C4-2B (cell line): ENCODE measurements at regions not wholly inside any gene's neighbourhood (a gene's known extent, or its start where the extent isn't known, plus 50 kb on each side); places are given as distances from the start of the nearest gene placed in this dataset.

ENCODE experiments used
- H3K27ac ChIP-seq: fragments of 450-650 bp; 2 replicates; pipeline ENCODE4 v1.5.1; 2017
- CTCF ChIP-seq: fragments of 450-650 bp; conservative IDR thresholded peaks from 2 replicates; pipeline ENCODE4 v1.5.1; 2017; ENCODE audit warnings: mild to moderate bottlenecking
- ZFX ChIP-seq: fragments of 450-650 bp; IDR thresholded peaks from 2 replicates; pipeline ENCODE4 v1.6.1; 2017

- TF ChIP-seq ZFX, result no peak
- no peak for TF ChIP-seq CTCF
- H3K27ac ChIP-seq, result no peak overlapping the region
Observed at GRCh38 chrX:10288373-10288975, 131.7 kb downstream of the CLCN4 start.

GRCh38 chrX:10296576-10296975 is 139.8 kb downstream of the CLCN4 start:
- H3K27ac ChIP-seq, result no peak overlapping the region
- TF ChIP-seq ZFX (no peak), CTCF (no peak)

- TF ChIP-seq ZFX (no peak), CTCF (no peak)
- no peak overlapping the region for H3K27ac ChIP-seq
Observed at GRCh38 chrX:10310511-10310910, 153.7 kb downstream of the CLCN4 start.

GRCh38 chrX:10314530-10315104 is 157.8 kb downstream of the CLCN4 start:
- TF ChIP-seq CTCF (no peak), ZFX (no peak)
- no peak overlapping the region for H3K27ac ChIP-seq

- TF ChIP-seq CTCF (no peak), ZFX (no peak)
- H3K27ac ChIP-seq, result no peak overlapping the region
Observed at GRCh38 chrX:10325611-10326010, 168.8 kb downstream of the CLCN4 start.

GRCh38 chrX:10326578-10326977 is 169.8 kb downstream of the CLCN4 start:
- H3K27ac ChIP-seq, result no peak overlapping the region
- TF ChIP-seq ZFX (no peak), CTCF (peak; percentile 48)

- TF ChIP-seq CTCF, result no peak
- TF ChIP-seq ZFX, result no peak
Observed at GRCh38 chrX:10327651-10328050, 170.9 kb downstream of the CLCN4 start.

More at GRCh38 chrX:10327651-10328050, 170.9 kb downstream of the CLCN4 start:
- H3K27ac ChIP-seq, result no peak overlapping the region
